ENCODE measurements at regions not wholly inside any gene's neighbourhood (a gene's known extent, or its start where the extent isn't known, plus 50 kb on each side); places are given as distances from the start of the nearest gene placed in this dataset.

DNA sequence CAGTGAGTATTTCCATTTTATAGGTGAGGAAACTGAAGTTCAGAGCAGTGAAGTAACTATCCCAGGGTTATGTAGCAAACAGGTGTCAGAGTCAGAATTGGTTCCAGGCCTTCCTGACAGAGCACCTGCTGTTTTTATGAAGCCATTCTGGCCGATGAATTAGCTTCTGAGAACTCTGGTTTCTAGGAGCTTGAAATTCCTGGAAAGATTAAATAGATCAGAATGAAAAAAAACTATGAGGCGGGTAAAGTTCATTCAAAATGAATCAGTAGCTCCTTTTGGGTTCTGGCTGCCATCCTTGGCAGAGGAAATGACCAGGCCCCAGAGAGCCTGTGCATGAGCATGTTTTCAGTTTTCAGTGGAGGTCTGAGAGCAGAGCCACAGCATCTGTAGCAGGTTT is 59.3 kb upstream of the CFAP161 start:
- H3K27ac Mint-ChIP-seq: peak overlapping the region; percentile 27
- H3K9me3 ChIP-seq (ENCODE audit: control insufficient read depth, low read length, poor library complexity, severe bottlenecking): no peaks in the 10 kb centered on the region
- no peaks in the 10 kb centered on the region for H3K36me3 Mint-ChIP-seq (ENCODE audit: low read depth)
- DNase-seq (no peak), ATAC-seq (no peak)
- no peak overlapping the region for H3K4me3 Mint-ChIP-seq
- peaks cover 2% of the 10 kb centered on the region for H3K27me3 Mint-ChIP-seq
- no peaks in the 10 kb centered on the region for H3K4me1 Mint-ChIP-seq

DNA sequence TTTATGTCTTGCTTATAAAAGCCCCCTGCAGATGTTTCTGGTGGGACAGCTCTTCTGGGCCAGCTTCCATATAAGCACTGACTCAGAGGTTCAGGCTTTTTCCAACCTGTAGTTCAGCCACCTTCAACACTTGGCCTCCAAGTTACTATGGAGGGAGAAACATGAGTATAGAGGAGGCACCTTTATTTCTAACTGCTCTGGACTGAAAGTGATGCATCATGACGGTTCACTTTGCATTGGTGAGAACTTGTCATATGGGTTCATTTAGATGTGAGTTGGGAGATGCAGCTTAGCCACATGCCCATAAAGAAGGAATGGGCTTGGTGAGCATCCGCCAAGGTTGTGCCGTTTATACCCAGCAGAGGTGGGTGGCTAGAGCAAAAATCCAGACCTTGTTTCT is 58.8 kb upstream of the CFAP161 start:
- no peaks in the 10 kb centered on the region for H3K9me3 ChIP-seq (ENCODE audit: control insufficient read depth, low read length, poor library complexity, severe bottlenecking)
- ATAC-seq: no peak
- H3K36me3 Mint-ChIP-seq (ENCODE audit: low read depth): no peaks in the 10 kb centered on the region
- H3K4me1 Mint-ChIP-seq: no peaks in the 10 kb centered on the region
- H3K4me3 Mint-ChIP-seq: no peak overlapping the region
- H3K27me3 Mint-ChIP-seq: no peaks in the 10 kb centered on the region
- no peak for DNase-seq
- peak overlapping the region; percentile 27 for H3K27ac Mint-ChIP-seq

DNA sequence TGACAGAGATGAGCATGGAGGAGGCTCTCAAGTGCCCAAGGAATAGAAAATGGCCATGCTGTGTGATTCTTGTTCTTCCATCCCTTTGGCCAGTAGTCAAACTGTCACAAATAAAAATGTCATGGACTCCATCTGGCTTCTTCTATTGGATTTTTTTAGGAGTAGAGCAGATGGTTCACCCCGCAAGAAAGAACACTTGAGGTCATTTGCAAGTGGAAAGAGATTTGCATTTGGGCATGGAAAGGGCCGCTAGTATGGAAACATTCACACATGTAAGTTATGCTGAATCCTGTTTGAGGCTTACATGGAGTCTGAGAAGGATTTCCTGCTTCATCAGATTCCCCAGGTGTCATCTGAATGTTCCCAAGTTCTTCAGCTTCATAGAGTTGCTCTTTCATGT is 53.1 kb upstream of the CFAP161 start:
- Mint-ChIP-seq H3K27me3 (peaks cover 6% of the 10 kb centered on the region), H3K27ac (no peak overlapping the region), H3K36me3 (ENCODE audit: low read depth) (no peaks in the 10 kb centered on the region), H3K4me1 (no peaks in the 10 kb centered on the region), H3K4me3 (no peak overlapping the region)
- DNase-seq (no peak), ATAC-seq (no peak)
- H3K9me3 ChIP-seq (ENCODE audit: control insufficient read depth, low read length, poor library complexity, severe bottlenecking): no peaks in the 10 kb centered on the region

DNA sequence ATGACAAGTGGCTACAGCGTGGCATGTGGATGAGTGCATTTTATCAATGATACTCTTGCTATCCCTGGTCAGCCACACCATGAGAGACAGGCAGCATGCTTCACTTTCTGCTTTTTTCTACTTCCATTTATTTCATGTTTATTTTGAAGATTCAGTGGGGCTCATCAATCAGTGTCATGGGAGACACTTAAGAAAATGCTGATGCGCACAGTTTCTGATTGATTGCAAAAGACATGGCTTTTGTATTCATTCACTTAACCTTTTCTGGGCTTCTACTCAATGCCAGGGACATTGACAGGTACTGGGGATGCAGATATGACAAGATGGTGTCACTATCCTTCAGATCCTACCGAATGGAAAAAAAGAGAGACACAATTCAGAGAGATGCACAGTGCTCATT is 50.9 kb upstream of the CFAP161 start:
- ATAC-seq: no peak
- Mint-ChIP-seq H3K36me3 (ENCODE audit: low read depth) (no peaks in the 10 kb centered on the region), H3K27me3 (peaks cover 14% of the 10 kb centered on the region), H3K4me1 (peaks cover 4% of the 10 kb centered on the region), H3K27ac (no peak overlapping the region), H3K4me3 (no peak overlapping the region)
- DNase-seq: no peak
- no peaks in the 10 kb centered on the region for H3K9me3 ChIP-seq (ENCODE audit: control insufficient read depth, low read length, poor library complexity, severe bottlenecking)
